HG02759 (cell line): ENCODE measurements at regions not wholly inside any gene's neighbourhood (a gene's known extent, or its start where the extent isn't known, plus 50 kb on each side); places are given as distances from the start of the nearest gene placed in this dataset.
"Not testable (repeated sequence)": the region's sequence is repeated elsewhere in the genome, so short reads cannot be mapped to it uniquely, and the experiment has no call there.

ENCODE experiments used
- ATAC-seq: cut with Tn5 transposase; IDR thresholded peaks from one replicate; pipeline ENCODE4 v1.9.1; 2021; ENCODE audit warnings: mild to moderate bottlenecking, moderate library complexity; ENCODE audit not compliant: unreplicated experiment

DNA sequence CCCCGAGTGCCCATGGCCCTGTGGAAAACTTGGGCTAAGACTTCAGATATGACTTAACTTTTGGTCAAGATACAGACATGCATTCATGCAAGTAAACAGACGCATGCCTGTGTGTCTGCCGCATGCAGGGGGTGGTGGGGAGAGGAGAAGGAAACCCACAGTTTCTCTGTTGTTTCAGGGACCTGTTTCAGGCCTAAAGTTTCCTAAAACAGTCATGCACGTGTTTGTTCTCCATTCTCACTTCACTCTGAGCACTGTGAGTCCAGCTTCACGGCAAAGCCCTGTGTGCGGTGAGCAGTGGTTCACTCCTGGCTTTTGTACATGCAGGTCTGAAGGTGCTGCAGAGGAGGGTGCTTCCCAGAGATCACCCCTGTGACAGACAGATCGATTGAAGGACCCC lies 158.7 kb downstream of the FOXL1 start:
- ATAC-seq, result no peak

DNA sequence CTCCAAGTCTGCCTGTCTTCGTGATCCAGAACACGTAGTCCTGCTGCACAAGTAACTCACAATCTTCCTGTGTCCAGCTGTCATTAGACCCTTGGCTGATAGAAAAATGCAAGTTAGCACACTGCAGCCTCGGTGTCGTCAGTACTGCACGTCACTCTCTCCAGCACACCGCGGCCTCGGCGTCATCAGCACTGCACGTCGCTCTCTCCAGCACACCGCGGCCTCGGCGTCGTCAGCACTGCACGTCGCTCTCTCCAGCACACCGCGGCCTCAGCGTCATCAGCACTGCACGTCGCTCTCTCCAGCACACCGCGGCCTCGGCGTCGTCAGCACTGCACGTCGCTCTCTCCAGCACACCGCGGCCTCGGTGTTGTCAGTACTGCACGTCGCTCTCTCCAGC lies 160.0 kb downstream of the FOXL1 start:
- not testable (repeated sequence) for ATAC-seq

DNA sequence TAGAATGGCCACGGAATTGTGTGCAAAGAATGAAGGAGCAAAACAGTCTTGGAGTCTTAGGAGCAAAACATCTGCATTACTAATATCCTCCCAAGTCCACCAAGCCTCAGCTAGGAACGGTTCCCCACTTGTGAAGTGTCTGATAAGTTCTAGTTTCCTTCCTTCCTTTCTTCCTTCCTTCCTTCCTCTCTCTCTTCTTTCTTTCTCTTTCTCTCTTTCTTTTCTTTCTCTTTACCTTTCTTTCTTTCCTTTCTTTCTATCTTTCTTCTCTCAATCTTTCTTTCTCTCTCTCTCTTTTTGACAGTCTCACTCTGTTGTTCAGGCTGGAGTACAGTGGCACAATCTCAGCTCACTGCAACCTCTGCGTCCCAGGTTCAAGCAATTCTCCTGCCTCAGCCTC lies 160.8 kb downstream of the FOXL1 start:
- no peak for ATAC-seq

DNA sequence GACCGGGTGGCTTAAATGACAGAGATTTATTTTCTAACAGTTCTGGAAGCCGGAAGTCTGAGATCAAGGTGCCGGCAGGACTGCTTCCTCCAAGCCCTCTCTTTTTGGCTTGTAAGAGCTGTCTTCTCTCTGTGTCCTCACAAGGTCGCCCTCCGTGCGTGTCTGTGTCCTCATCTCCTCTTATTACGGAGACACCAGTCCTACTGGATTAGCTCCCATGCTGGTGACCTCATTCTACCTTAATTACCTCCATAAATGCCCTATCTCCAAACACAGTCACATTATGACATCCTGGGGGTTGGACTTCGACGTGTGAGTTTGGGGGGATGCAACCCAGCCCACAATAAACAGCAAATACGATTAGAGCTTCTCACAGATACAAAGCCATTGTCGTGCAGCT lies 161.5 kb downstream of the FOXL1 start:
- no peak for ATAC-seq

DNA sequence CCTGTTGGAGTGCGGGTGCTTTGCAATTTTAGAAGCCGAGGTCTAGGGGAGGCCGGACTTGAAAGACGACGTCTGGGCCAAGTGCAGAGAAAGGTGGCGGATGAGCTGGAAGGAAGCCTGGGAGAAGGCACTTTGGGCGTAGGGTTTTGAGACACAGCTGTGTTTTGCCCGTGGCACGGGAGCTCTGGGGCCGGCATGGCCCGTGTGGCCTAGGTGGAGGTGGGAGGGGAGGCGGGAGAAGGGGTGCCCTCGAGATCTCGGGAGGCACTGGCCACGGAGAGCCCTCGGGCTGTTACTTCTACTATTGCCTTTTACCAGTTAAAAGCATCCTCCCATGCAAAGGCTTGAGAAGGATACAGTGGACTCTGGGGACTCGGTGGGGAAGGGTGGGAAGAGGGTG lies 161.9 kb downstream of the FOXL1 start:
- no peak for ATAC-seq

GRCh38 chr16:86740906-86741799 lies 162.8 kb downstream of the FOXL1 start:
- no peak for ATAC-seq

DNA sequence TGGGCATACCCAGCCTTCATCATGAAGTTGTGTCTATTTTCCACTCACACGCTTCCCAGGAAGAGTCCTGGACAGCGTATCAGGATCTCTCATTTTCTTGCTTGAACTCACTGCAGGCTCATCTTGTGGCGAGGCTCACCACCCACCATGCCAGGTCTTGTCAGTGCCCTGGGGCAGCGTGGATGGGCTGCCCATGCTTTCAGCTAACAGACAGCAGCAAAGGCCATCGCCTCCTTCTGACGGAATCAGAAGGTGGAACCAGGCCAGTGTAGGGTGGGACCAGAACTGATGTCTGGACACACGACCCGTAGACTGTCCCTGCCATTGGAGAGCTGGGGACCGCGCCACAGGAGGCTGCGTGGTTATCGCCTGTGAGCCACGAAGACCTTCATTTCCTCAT lies 169.4 kb downstream of the FOXL1 start:
- ATAC-seq, result no peak

- no peak for ATAC-seq
Measured at GRCh38 chr16:86748652-86749051, 170.3 kb downstream of the FOXL1 start.

GRCh38 chr16:86751076-86752030 lies 173.0 kb downstream of the FOXL1 start:
- no peak for ATAC-seq

DNA sequence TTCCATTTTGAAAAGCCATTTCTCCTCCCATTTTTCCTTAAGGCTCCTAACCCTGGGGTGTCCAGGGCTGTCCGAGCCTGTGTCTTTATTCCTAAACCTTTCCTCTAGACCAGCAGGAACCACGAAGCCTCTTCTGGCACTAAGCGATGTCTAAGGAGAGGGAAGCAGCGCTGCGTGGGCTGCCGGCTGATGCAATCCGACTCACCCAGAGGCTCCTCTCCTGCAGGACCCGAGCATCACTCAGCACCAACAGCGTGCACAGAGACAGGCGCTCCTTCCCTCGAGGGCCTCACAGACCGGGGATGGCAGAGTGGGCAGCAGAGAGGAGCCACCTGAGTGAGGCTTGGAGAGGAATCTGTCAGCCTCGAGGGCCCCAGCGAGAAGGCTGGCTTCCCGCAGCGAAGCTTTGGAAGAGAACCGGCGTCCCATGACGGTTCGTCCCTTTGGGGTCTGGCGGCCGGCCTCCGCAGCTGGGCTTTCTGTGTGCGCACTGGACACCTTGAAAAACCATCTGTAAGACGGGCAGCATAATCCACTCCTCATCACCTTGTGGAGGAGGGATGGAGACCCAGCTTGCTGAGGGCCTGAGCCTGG lies 174.3 kb downstream of the FOXL1 start:
- no peak for ATAC-seq

DNA sequence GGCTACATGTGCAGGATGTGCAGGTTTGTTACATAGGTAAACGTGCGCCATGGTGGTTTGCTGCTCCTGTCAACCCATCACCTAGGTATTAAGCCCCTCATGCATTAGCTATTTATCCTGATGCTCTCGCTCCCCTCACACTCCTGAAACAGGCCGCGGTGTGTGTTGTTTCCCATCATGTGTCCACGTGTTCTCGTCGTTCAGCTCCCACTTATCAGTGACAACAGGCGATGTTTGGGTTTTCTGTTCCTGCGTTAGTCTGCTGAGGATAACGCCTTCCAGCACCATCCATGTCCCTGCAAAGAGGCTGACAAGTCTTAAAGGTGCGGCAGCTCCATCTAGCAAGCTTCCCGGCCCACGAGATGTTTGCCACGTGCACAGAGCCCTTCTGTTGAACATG lies 175.1 kb downstream of the FOXL1 start:
- no peak for ATAC-seq

DNA sequence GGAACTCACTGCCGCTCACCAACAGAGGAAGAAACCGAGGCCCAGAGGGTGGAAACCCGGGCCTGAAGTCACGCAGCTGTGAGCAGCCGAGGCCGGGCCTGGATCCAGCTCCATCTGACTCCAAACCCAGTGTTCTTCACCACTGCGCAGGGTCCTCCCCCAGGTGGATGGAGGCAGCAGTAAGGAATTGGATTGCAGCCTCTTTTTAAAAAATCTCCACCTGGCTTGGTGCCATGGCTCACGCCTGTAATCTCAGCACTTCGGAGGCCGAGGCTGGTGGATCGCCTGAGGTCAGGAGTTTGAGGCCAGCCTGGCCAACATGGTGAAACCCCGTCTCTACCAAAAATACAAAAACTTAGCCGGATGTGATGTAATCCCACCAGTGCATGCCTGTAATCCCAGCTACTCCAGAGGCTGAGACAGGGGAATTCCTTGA lies 177.2 kb downstream of the FOXL1 start:
- ATAC-seq, result no peak

- ATAC-seq, result no peak
Measured at GRCh38 chr16:86756882-86757703, 178.7 kb downstream of the FOXL1 start.

DNA sequence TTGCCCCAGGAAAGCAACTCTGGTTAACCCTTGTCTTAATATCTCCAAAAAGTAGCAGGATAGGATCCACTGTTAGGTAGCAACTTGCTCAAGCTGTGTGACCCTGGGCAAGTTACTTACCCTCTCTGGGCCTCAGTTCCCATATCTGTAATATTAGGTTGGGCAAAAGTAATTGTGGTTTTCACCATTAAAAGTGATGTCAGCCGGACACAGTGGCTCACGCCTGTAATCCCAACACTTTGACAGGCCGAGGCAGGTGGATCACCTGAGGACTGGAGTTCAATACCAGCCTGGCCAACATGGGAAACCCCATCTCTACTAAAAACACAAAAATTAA lies 179.3 kb downstream of the FOXL1 start:
- ATAC-seq, result no peak

DNA sequence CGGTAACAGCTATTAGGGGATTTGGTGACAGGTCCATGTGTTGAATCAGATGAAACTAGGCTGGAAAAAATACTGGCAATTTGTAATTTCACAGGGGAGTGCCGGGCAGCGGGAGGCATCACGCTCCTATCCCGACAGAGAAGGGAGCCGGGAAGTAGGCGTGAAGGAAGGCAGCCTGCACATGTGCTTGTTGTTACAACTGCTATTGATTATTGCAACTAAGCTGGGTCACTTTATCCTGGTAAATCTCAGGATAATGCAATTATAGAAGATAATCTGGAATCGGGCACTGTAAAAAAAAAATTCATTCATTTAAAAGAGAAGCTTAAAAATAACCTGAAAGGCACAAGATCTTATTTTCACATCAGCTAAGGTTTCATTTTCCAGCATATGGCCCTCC lies 180.6 kb downstream of the FOXL1 start:
- no peak for ATAC-seq

GRCh38 chr16:86761111-86762031 lies 183.0 kb downstream of the FOXL1 start:
- no peak for ATAC-seq

DNA sequence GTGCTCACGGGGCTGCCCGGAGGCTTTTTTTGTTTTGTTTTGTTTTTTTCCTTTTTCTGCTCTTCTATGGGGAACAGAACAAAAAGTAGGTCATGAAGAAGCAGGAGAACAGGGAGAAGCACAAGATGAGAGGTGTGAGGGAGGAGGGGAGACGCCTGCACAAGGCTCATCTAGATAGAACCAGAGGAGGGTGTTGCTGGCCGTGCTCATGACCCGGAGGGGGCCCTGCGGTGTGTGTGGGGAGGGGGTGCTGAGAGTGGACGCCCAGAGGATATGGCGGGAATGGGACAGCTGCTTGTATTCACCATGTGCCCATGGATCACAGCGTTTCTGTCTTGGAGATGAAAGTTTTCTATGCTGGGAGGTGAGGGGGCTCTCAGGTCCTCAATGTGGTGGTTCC lies 183.7 kb downstream of the FOXL1 start:
- no peak for ATAC-seq

- no peak for ATAC-seq
Measured at GRCh38 chr16:86763819-86764218, 185.5 kb downstream of the FOXL1 start.

DNA sequence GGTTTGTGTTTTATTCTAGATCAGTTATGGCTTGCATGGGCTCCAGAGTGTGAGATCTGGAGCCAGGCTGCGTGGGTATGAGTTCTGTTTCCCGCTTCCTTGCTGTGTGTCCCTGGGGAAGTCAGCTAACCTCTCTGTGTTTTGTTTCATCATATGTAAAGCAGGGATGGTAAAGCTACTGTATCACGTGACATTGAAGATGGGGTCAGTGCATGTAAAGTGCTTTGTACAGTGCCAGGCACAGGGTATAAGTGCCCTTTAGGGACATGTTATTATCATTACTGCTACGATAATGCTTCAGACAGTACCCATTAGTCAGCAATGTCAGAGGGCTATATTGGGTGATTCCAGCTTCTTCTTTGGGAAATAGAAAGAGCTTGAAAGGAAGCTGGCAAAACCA lies 186.2 kb downstream of the FOXL1 start:
- no peak for ATAC-seq
